Fibroblast of lung (primary cell): ENCODE measurements at regions not wholly inside any gene's neighbourhood (a gene's known extent, or its start where the extent isn't known, plus 50 kb on each side); places are given as distances from the start of the nearest gene placed in this dataset.

Experiments used
- DNase-seq, 2 donors: peaks; one replicate each; pipeline versions ENCODE4 v3.0.0 to v3.0.0-alpha.2; 2010; ENCODE audit warnings: low read depth in 2 of 2
- H2AFZ ChIP-seq: 2 replicates; pipeline ENCODE4 v1.5.1; 2012; ENCODE audit warnings: low read length, control low read depth, inconsistent platforms
- H3K27ac ChIP-seq: 2 replicates; pipeline ENCODE4 v1.5.1; 2011; ENCODE audit warnings: low read length, control low read depth; ENCODE audit not compliant: insufficient read depth
- H3K27me3 ChIP-seq: 2 replicates; pipeline ENCODE4 v1.5.1; 2011; ENCODE audit warnings: mild to moderate bottlenecking, low read length; ENCODE audit not compliant: control insufficient read depth, insufficient read depth
- H3K36me3 ChIP-seq: 2 replicates; pipeline ENCODE4 v1.5.1; 2011; ENCODE audit warnings: low read length; ENCODE audit not compliant: control insufficient read depth, insufficient read depth
- H3K4me1 ChIP-seq: 2 replicates; pipeline ENCODE4 v1.5.1; 2011; ENCODE audit warnings: low read length; ENCODE audit not compliant: control insufficient read depth, insufficient read depth; ENCODE audit errors: extremely low read depth
- H3K4me2 ChIP-seq: 2 replicates; pipeline ENCODE4 v1.5.1; 2011; ENCODE audit warnings: low read length, control low read depth; ENCODE audit not compliant: insufficient read depth; ENCODE audit errors: extremely low read depth
- H3K4me3 ChIP-seq, 4 experiments: fragments of 200-600 bp in 1 of 4; sonication (generic) in 1 of 4; replicated peaks in 1 of 4; 2 replicates each; pipeline ENCODE4 v1.5.1; 2011 to 2016; ENCODE audit warnings: low read length in 4 of 4, low read depth in 3 of 4, mild to moderate bottlenecking in 3 of 4, control low read depth in 2 of 4, inconsistent platforms in 1 of 4, mixed read lengths in 1 of 4; ENCODE audit not compliant: insufficient read depth in 1 of 4; ENCODE audit errors: control extremely low read depth in 1 of 4
- H3K79me2 ChIP-seq: 2 replicates; pipeline ENCODE4 v1.5.1; 2012; ENCODE audit warnings: mild to moderate bottlenecking, low read length, inconsistent platforms; ENCODE audit not compliant: control insufficient read depth, insufficient read depth
- H3K9ac ChIP-seq: 2 replicates; pipeline ENCODE4 v1.5.1; 2011; ENCODE audit warnings: mild to moderate bottlenecking, low read length, control low read depth; ENCODE audit not compliant: insufficient read depth
- H3K9me3 ChIP-seq: 2 replicates; pipeline ENCODE4 v1.5.1; 2012; ENCODE audit warnings: low read depth, low read length; ENCODE audit not compliant: control insufficient read depth, insufficient read depth
- H4K20me1 ChIP-seq: 2 replicates; pipeline ENCODE4 v1.5.1; 2011; ENCODE audit warnings: low read length; ENCODE audit not compliant: control insufficient read depth, insufficient read depth; ENCODE audit errors: extremely low read depth
- CTCF ChIP-seq, 2 donors: IDR thresholded peaks in 1 of 2; conservative IDR thresholded peaks in 1 of 2; 1 replicate in 1 of 2; 2 replicates in 1 of 2; pipeline ENCODE4 v1.5.1; 2011 to 2012; ENCODE audit warnings: low read length in 2 of 2, control low read depth in 1 of 2, inconsistent platforms in 1 of 2, low read depth in 1 of 2, mild to moderate bottlenecking in 1 of 2
- EZH2 ChIP-seq: IDR thresholded peaks from 2 replicates; pipeline ENCODE4 v1.5.1; 2012; ENCODE audit warnings: low read length, control low read depth, mild to moderate bottlenecking; ENCODE audit errors: missing control alignments

GRCh38 chr10:43891241-43891640, 242.6 kb upstream of the ZNF32 start:
- H3K36me3 ChIP-seq, result no peaks in the 10 kb centered on the region
- no peak for TF ChIP-seq EZH2
- no peak for TF ChIP-seq CTCF (conservative IDR thresholded peaks at IDR 0.05 in 1 of 2, IDR thresholded peaks at IDR 0.05 in 1 of 2; ENCODE audit: low read depth in 1 of 2, low read length in 2 of 2)
- DNase-seq, result no peak
- no peaks in the 10 kb centered on the region for H3K79me2 ChIP-seq
- peaks cover 18% of the 10 kb centered on the region for H3K4me1 ChIP-seq
- H3K4me3 ChIP-seq, result no peak overlapping the region
- no peak overlapping the region for H3K4me2 ChIP-seq
- no peaks in the 10 kb centered on the region for H3K9me3 ChIP-seq
- no peaks in the 10 kb centered on the region for H3K27me3 ChIP-seq
- no peak overlapping the region for H3K9ac ChIP-seq
- H4K20me1 ChIP-seq, result no peaks in the 10 kb centered on the region
- H3K27ac ChIP-seq, result no peak overlapping the region
- H2AFZ ChIP-seq, result no peak overlapping the region

- H3K4me2 ChIP-seq, result peak overlapping the region; percentile 39
- H3K9me3 ChIP-seq, result no peaks in the 10 kb centered on the region
- H4K20me1 ChIP-seq, result no peaks in the 10 kb centered on the region
- H3K9ac ChIP-seq, result no peak overlapping the region
- DNase-seq, result peak in 1 of 2 donors; percentile 93
- TF ChIP-seq CTCF (conservative IDR thresholded peaks at IDR 0.05 in 1 of 2, IDR thresholded peaks at IDR 0.05 in 1 of 2; ENCODE audit: low read depth in 1 of 2, low read length in 2 of 2) (no peak), EZH2 (no peak)
- no peaks in the 10 kb centered on the region for H3K79me2 ChIP-seq
- H3K36me3 ChIP-seq, result no peaks in the 10 kb centered on the region
- H2AFZ ChIP-seq, result no peak overlapping the region
- no peak overlapping the region for H3K4me3 ChIP-seq
- no peak overlapping the region for H3K27ac ChIP-seq
- H3K27me3 ChIP-seq, result no peaks in the 10 kb centered on the region
- peaks cover 18% of the 10 kb centered on the region for H3K4me1 ChIP-seq
Observed at GRCh38 chr10:43890124-43890523, 241.4 kb upstream of the ZNF32 start.

GRCh38 chr10:43888586-43888985, 239.9 kb upstream of the ZNF32 start:
- Histone ChIP-seq H4K20me1 (no peaks in the 10 kb centered on the region), H3K36me3 (no peaks in the 10 kb centered on the region), H3K9me3 (no peaks in the 10 kb centered on the region), H3K9ac (no peak overlapping the region), H2AFZ (no peak overlapping the region), H3K27ac (no peak overlapping the region), H3K4me3 (no peak overlapping the region), H3K4me2 (peak overlapping the region; percentile 30), H3K27me3 (no peaks in the 10 kb centered on the region), H3K79me2 (no peaks in the 10 kb centered on the region), H3K4me1 (peaks cover 18% of the 10 kb centered on the region)
- TF ChIP-seq CTCF (conservative IDR thresholded peaks at IDR 0.05 in 1 of 2, IDR thresholded peaks at IDR 0.05 in 1 of 2; ENCODE audit: low read depth in 1 of 2, low read length in 2 of 2) (no peak), EZH2 (no peak)
- DNase-seq, result peak; percentile 90 to 96
